Common myeloid progenitor, CD34-positive (primary cell): ENCODE measurements at regions not wholly inside any gene's neighbourhood (a gene's known extent, or its start where the extent isn't known, plus 50 kb on each side); places are given as distances from the start of the nearest gene placed in this dataset.

Source experiments
- CTCF ChIA-PET: fragments of 350-600 bp; sonication (Branson Sonifier 250); formaldehyde crosslinking; loops from one replicate; lab custom pipeline; 2021; ENCODE audit warnings: antibody characterized with exemption; lab: Charles Lee
- POLR2A ChIA-PET: fragments of 350-600 bp; sonication (Branson Sonifier 250); formaldehyde crosslinking; loops from one replicate; lab custom pipeline; 2021; ENCODE audit warnings: antibody characterized with exemption; lab: Charles Lee
- DNase-seq, 3 donors: peaks; one replicate each; pipeline versions ENCODE4 v3.0.0 to v3.0.0-alpha.2; 2013
- H3K27ac ChIP-seq, 2 experiments: 1 replicate in 1 of 2; 2 replicates in 1 of 2; pipeline ENCODE4 v1.7.0; 2013; ENCODE audit warnings: inconsistent platforms in 2 of 2, low read length in 2 of 2, mild to moderate bottlenecking in 2 of 2, low read depth in 1 of 2, moderate library complexity in 1 of 2; ENCODE audit not compliant: severe bottlenecking in 2 of 2, insufficient read depth in 1 of 2, poor library complexity in 1 of 2
- H3K27me3 ChIP-seq, 5 experiments: replicated peaks in 2 of 5; 1 replicate in 3 of 5; 2 replicates in 2 of 5; pipeline versions ENCODE4 v1.6.1 to v1.7.0; 2013; ENCODE audit warnings: low read length in 4 of 5, mild to moderate bottlenecking in 2 of 5, moderate library complexity in 2 of 5, inconsistent platforms in 1 of 5; ENCODE audit not compliant: insufficient read depth in 5 of 5, control insufficient read depth in 4 of 5
- H3K36me3 ChIP-seq, 4 experiments: 1 replicate in 2 of 4; 2 replicates in 2 of 4; pipeline versions ENCODE4 v1.6.1 to v1.7.0; 2013; ENCODE audit warnings: low read length in 3 of 4, control low read depth in 1 of 4, mild to moderate bottlenecking in 1 of 4; ENCODE audit not compliant: control insufficient read depth in 4 of 4, insufficient read depth in 4 of 4
- H3K4me1 ChIP-seq, 4 experiments: 1 replicate in 3 of 4; 2 replicates in 1 of 4; pipeline versions ENCODE4 v1.6.1 to v1.7.1; 2013; ENCODE audit warnings: low read length in 3 of 4, mild to moderate bottlenecking in 3 of 4, control low read depth in 1 of 4, inconsistent platforms in 1 of 4, moderate library complexity in 1 of 4; ENCODE audit not compliant: control insufficient read depth in 4 of 4, insufficient read depth in 4 of 4; ENCODE audit errors: control extremely low read depth in 1 of 4
- H3K4me3 ChIP-seq, 7 experiments: 1 replicate in 4 of 7; 2 replicates in 3 of 7; pipeline versions ENCODE4 v1.5.1 to v1.7.0; 2013; ENCODE audit warnings: mild to moderate bottlenecking in 7 of 7, low read length in 6 of 7, moderate library complexity in 6 of 7, inconsistent platforms in 2 of 7, low read depth in 2 of 7, control low read depth in 1 of 7; ENCODE audit not compliant: insufficient read depth in 4 of 7, control insufficient read depth in 1 of 7; ENCODE audit errors: extremely low read depth in 1 of 7
- H3K9me3 ChIP-seq, 5 experiments: 1 replicate in 4 of 5; 2 replicates in 1 of 5; pipeline versions ENCODE4 v1.6.1 to v1.7.1; 2013; ENCODE audit warnings: low read length in 4 of 5, mild to moderate bottlenecking in 2 of 5, inconsistent platforms in 1 of 5, low read depth in 1 of 5, moderate library complexity in 1 of 5; ENCODE audit not compliant: control insufficient read depth in 4 of 5, insufficient read depth in 2 of 5; ENCODE audit errors: control extremely low read depth in 1 of 5
- WGBS: methylation state at CpG from one replicate; pipeline ENCODE4 v1.1.5; 2013; ENCODE audit not compliant: insufficient coverage; 5-methylcytosine and 5-hydroxymethylcytosine counted together

DNA sequence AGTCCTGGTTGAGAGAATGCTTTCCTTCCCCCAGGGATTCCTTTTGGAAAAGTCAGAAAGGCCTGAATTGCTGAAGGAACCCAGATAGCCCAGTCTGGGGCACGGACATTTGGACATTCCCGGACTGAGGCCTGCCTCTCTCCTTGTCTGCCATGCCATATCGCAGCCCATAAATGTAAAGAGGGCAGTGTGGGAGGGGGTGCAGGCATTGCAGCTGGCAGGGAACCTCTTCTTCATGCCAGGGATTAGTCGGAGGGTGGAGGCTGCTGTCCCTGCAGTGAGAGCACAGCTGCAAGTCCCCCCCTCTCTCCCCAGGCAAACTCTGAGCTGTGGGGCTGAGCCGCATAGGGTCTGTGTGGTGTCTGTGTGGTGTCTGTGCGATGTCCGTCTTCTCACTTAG lies 486.0 kb upstream of the MKI67 start:
- Histone ChIP-seq H3K9me3 (no peaks in the 10 kb centered on the region), H3K27ac (no peak overlapping the region), H3K36me3 (no peaks in the 10 kb centered on the region), H3K4me1 (no peaks in the 10 kb centered on the region), H3K4me3 (no peak overlapping the region), H3K27me3 (peaks cover 0 to 2% (median 0%) of the 10 kb centered on the region in 5 experiments)
- CTCF ChIA-PET = no interaction called here
- no peak for DNase-seq
- POLR2A ChIA-PET = interaction anchor here (0.6 kb wide), 1 partner anchor 84 kb away, joined by 3 read pairs; no protein-coding TSS in a partner anchor
- WGBS = 100% methylated on average over 2 of the region's 7 CpGs

DNA sequence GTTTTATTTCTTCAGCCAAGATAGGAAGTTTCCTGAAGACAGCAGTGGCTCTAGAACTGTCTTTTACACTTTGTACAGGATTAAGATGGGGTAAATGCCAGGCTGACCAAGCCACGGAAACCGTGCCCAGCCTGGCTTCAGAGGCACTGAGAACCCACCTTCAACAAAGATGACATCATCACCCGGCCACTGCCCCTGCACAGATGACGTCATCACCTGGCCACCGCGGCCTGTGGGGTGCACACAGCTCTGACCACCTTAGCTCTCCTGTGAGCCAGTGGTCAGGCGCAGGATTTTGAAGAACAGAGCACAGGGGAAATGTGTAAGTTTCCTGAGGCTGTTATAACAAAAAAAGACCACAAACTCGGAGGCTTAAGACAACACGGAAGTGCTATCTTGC lies 486.4 kb upstream of the MKI67 start:
- WGBS = 91% methylated on average over 8 of the region's 9 CpGs
- Histone ChIP-seq H3K4me1 (no peaks in the 10 kb centered on the region), H3K9me3 (no peaks in the 10 kb centered on the region), H3K27ac (no peak overlapping the region), H3K36me3 (no peaks in the 10 kb centered on the region), H3K4me3 (no peak overlapping the region), H3K27me3 (peaks cover 0 to 2% (median 0%) of the 10 kb centered on the region in 5 experiments)
- ChIA-PET POLR2A (interaction anchor here (0.6 kb wide), 1 partner anchor 84 kb away, joined by 3 read pairs; no protein-coding TSS in a partner anchor), CTCF (no interaction called here)
- no peak for DNase-seq

DNA sequence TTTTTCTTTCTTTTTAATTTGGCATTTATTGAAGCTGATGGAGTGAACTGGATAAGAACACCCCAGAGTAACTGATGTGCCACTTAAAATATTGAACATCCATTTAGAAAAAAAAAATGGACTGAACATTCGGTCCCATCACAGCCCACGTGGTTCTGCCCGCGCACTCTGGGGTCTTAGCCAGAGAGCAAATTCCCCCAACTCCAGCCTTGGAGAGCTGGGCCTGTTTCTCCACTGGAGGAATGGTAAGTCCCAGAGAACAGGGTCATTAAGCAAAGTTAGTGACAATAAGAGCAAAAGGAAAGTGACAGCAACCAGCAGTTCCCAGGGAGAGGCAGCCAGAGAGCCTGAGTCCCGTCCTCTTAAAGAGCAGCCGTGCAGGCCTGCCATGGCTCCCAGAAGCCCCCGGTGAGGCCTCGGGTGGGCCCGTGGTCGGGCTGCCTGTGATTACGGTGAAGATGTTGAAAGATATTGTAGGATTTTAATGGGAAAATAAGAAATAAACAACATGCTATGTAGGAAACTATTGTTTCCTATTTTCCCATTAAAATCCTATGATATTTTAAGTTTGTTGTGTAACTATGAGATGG lies 487.9 kb upstream of the MKI67 start:
- no peaks in the 10 kb centered on the region for H3K9me3 ChIP-seq
- no peak overlapping the region for H3K4me3 ChIP-seq
- peaks cover 0 to 3% (median 0%) of the 10 kb centered on the region in 5 experiments for H3K27me3 ChIP-seq
- CTCF ChIA-PET = interaction anchor here (1.4 kb wide), 1 partner anchor 21 kb away, joined by 4 read pairs; no protein-coding TSS in a partner anchor
- DNase-seq = no peak
- no peaks in the 10 kb centered on the region for H3K36me3 ChIP-seq
- H3K27ac ChIP-seq = no peak overlapping the region
- H3K4me1 ChIP-seq = no peaks in the 10 kb centered on the region
- POLR2A ChIA-PET = no interaction called here
- 90% methylated on average over 6 of the region's 11 CpGs for WGBS

DNA sequence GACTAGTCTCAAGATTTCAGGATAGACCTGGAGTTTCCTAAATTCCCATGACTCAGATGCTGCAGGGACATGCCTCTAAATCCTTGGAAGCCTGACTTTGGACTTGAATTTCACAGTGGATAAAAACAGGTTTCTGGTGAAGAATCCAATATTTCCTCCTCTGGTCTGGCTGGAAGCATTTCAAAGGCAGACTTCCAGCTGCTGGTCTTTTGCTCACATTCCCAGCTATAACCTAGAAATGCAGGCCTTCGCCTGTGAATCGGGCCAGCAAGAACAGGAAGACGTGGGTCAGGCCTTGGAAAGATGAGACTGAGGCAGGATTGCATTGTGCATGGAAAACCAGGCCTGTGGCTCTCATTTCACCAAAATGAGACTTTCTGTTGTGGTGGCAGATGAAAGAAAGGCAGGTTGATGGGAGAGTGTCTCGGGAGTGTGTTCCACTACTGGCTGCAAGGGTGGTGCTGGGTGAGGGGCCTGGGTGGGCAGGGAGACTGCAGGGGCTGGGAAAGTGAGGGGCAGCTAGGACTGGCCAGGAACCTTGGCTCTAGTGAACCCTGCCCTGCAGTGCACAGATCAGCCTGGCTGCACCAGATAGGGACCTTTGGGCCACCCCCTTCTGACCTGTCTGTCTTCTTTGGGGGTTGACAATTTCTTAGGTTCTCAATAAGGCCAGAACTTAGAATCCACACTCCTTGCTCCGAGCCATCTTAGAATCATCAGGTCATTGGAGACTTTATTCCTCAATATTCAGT lies 488.8 kb upstream of the MKI67 start:
- 92% methylated on average over 4 of the region's 5 CpGs for WGBS
- POLR2A ChIA-PET = no interaction called here

DNA sequence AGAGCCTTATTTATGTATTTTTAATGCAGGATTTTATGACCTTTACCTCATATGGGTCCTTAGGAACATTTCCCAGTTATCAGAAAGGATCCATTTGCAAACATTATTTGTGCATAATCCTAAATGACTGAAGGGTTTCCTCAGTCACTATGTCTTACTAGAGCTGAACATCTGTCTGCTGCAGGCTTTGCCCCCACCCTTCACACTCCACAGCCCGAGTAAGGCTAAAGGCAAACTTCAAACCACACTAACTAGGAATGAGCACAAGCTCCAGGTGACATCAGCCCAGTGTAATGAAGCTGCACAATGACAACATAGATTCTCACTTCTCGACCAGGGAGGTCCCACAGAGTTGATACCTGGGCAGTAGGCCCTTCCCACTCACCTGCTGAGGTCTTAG lies 491.3 kb upstream of the MKI67 start:
- Histone ChIP-seq H3K4me3 (no peak overlapping the region), H3K27ac (no peak overlapping the region), H3K4me1 (no peaks in the 10 kb centered on the region), H3K36me3 (no peaks in the 10 kb centered on the region), H3K27me3 (peaks cover 0 to 5% (median 0%) of the 10 kb centered on the region in 5 experiments), H3K9me3 (no peaks in the 10 kb centered on the region)
- DNase-seq = no peak
- ChIA-PET POLR2A (no interaction called here), CTCF (no interaction called here)
- WGBS = 100% methylated on average over 1 of the region's 2 CpGs

More for the DNA sequence above, 488.8 kb upstream of the MKI67 start:
- Histone ChIP-seq H3K4me3 (no peak overlapping the region), H3K27ac (no peak overlapping the region), H3K9me3 (no peaks in the 10 kb centered on the region), H3K36me3 (no peaks in the 10 kb centered on the region), H3K4me1 (no peaks in the 10 kb centered on the region), H3K27me3 (peaks cover 0 to 3% (median 0%) of the 10 kb centered on the region in 5 experiments)
- DNase-seq = no peak
- CTCF ChIA-PET = interaction anchor here (1.4 kb wide), 1 partner anchor 20 kb away, joined by 4 read pairs; no protein-coding TSS in a partner anchor

DNA sequence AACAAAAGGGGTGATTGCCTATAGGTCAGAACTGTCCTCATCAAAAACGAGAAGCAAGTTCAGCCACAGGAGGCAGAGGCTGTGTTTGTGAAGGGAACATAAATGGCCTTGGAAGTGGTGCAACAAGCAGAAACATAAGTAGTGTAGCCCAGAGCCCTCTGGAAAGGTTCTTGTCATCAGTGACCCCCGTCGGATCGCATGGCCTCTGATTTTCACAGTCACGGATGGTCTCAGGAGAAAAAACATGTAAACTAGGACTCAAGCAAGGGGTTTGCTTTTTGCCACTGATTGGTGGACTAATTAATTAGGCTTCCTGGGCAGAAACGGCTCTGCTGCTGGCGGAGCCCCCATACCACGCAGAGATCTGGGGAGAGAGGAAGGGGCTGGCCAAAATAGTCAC lies 496.5 kb upstream of the MKI67 start:
- Histone ChIP-seq H3K9me3 (no peaks in the 10 kb centered on the region), H3K27me3 (peaks cover 0 to 6% (median 0%) of the 10 kb centered on the region in 5 experiments), H3K36me3 (no peaks in the 10 kb centered on the region), H3K27ac (no peak overlapping the region), H3K4me3 (no peak overlapping the region), H3K4me1 (no peaks in the 10 kb centered on the region)
- CTCF ChIA-PET = no interaction called here
- 94% methylated on average over 8 of the region's 8 CpGs for WGBS
- DNase-seq = no peak
- POLR2A ChIA-PET = no interaction called here

DNA sequence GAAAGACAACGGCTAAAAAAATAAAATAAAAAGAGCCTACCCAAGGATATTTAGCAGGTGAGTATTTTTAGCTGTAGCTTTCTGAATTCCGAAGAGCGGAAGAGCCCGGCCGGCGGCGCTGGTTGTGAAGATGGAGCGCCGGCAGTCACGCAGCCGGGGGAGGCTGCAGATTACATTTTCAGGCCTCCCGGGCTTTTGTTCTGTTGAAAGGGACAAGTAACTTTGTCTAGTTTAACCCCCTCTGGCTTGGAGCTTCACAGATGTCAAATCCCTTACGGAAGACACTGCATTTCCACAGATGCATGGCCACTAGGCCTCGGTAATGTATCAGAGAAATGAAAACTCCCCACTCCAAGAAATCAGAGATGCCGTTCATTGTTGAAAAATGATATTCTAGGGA lies 497.6 kb upstream of the MKI67 start:
- Histone ChIP-seq H3K27me3 (peaks cover 0 to 4% (median 0%) of the 10 kb centered on the region in 5 experiments), H3K36me3 (no peaks in the 10 kb centered on the region), H3K9me3 (no peaks in the 10 kb centered on the region), H3K4me1 (no peaks in the 10 kb centered on the region), H3K4me3 (no peak overlapping the region), H3K27ac (no peak overlapping the region)
- DNase-seq = no peak
- POLR2A ChIA-PET = no interaction called here
- CTCF ChIA-PET = interaction anchor here (0.9 kb wide), 1 partner anchor 10 kb away, joined by 4 read pairs; no protein-coding TSS in a partner anchor
- 95% methylated on average over 13 of the region's 15 CpGs for WGBS
